ENCODE measurements at regions not wholly inside any gene's neighbourhood (a gene's known extent, or its start where the extent isn't known, plus 50 kb on each side); places are given as distances from the start of the nearest gene placed in this dataset.
A peak's percentile ranks its signal among the peaks of the same experiment; 100 is the strongest.
"Not testable (repeated sequence)": the region's sequence is repeated elsewhere in the genome, so short reads cannot be mapped to it uniquely, and the experiment has no call there.

DNA sequence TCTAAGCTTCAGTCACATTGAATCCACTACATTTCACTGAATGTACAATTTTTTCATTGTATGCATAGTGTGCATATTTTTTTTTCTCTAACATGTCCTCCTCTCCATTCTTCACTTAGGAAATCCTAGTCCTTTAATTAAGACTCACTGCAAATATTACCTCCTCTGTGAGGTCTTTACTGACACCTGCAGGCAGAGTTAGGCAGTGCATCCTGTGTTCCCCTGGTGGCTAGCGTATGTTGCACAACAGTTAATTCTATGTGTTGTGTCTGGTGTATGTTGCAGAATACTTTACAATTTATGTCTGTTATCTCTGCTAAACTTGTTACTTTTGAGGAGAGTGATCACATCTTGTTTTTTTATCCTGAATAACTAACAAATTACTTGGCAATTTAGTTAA lies 82.7 kb upstream of the NBPF20 start:
- not testable (repeated sequence) for H2AFZ ChIP-seq (ENCODE audit: low read length, unreplicated experiment); H3K4me1 ChIP-seq (ENCODE audit: control insufficient read depth, insufficient read depth, low read length, unreplicated experiment); H3K27ac ChIP-seq (ENCODE audit: low read depth, low read length); H3K36me3 ChIP-seq (ENCODE audit: insufficient read depth, low read length); H3K4me3 ChIP-seq (ENCODE audit: low read depth, low read length); H3K27me3 ChIP-seq (ENCODE audit: insufficient read depth, low read length); H3K79me2 ChIP-seq (ENCODE audit: control insufficient read depth, insufficient read depth, low read length, unreplicated experiment)

DNA sequence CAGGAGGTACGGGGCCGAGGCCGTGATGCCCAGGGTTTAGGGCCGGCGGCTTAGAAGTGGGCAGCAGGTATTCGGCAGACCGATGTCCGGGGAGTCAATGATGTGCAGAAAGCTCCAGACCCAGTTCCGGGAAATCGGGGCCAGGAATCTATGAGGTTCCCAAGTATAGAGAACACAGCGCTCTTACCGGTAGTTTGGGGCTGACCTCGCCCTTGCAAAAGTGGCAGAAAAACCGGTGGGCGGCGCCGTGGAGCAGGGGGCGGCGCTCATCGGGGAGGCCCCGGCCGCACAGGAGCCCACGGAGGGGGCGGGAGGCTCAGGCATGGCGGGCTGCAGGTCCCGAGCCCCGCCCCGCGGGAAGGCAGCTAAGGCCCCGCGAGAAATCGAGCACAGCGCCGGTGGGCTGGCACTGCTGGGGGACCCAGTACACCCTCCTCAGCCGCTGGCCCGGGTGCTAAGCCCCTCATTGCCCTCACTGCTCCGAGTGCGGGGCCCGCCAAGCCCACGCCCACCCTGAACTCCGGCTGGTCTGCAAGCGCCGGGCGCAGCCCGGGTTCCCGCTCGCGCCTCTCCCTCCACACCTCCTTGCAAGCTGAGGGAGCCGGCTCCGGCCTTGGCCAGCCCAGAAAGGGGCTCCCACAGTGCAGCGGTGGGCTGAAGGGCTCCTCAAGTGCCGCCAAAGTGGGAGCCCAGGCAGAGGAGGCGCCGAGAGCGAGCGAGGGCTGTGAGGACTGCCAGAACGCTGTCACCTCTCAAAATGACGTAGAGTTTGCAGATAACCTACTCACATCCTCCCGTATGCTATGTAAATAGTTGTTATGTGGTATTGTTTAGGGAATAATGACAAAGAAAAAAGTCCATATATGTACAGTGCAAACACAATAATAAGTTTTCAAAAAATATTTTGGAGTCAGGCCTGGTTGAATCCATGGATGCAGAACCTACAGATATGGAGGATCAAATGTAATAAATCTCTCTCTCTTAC lies 80.6 kb upstream of the NBPF20 start:
- not testable (repeated sequence) for H3K36me3 ChIP-seq (ENCODE audit: insufficient read depth, low read length)

DNA sequence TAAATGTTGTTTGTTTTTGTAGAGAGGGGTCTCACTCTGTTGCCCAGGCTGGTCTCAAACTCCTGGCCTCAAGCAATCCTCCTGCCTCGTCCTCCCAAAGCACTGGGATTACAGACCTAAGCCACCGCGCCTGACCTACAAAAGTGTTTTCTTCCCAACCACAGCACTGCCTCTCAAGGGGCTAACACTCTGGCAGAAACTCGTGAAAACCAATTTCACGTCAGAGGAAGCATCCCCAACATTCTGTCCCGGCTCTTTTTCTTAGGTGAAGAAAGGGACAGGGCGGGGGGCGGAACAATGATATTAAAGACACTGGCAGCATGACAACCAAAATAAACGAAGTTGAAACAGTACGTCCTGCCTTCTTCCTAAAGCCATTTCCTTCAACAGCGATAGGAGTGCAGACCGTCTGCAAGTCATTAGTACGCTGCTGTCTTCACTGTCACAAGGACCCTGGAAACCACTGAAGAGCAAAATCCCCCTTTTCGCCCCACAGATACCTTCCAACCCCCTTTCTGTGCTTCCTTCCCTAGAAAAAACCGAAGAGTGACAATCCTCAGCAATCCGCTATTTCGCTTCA lies 79.5 kb upstream of the NBPF20 start:
- H3K36me3 ChIP-seq (ENCODE audit: insufficient read depth, low read length); H3K4me3 ChIP-seq (ENCODE audit: low read depth, low read length); H3K4me1 ChIP-seq (ENCODE audit: control insufficient read depth, insufficient read depth, low read length, unreplicated experiment); H3K79me2 ChIP-seq (ENCODE audit: control insufficient read depth, insufficient read depth, low read length, unreplicated experiment); H2AFZ ChIP-seq (ENCODE audit: low read length, unreplicated experiment); H3K27me3 ChIP-seq (ENCODE audit: insufficient read depth, low read length); H3K27ac ChIP-seq (ENCODE audit: low read depth, low read length): not testable (repeated sequence)

More for the DNA sequence above, 80.6 kb upstream of the NBPF20 start:
- not testable (repeated sequence) for H2AFZ ChIP-seq (ENCODE audit: low read length, unreplicated experiment); H3K27ac ChIP-seq (ENCODE audit: low read depth, low read length); H3K27me3 ChIP-seq (ENCODE audit: insufficient read depth, low read length); H3K4me3 ChIP-seq (ENCODE audit: low read depth, low read length); H3K4me1 ChIP-seq (ENCODE audit: control insufficient read depth, insufficient read depth, low read length, unreplicated experiment); H3K79me2 ChIP-seq (ENCODE audit: control insufficient read depth, insufficient read depth, low read length, unreplicated experiment)

DNA sequence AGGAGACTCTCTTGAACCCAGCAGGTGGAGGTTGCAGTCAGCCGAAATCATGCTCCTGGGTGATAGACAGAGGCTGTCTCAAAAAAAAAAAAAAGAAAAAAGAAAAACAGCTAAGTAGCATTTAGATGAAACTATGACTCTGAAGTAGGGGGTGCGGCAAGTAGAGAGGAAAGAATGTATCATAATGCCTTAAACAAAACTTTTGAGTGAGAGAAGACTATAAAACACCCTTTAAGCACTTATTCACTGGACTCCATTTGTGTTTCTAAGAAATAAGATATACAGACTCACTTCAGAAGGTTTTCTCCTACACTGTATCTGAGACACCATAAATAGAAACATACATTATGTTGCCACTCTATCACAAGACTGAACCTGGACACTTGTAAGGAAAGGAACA lies 78.9 kb upstream of the NBPF20 start:
- not testable (repeated sequence) for H2AFZ ChIP-seq (ENCODE audit: low read length, unreplicated experiment); H3K36me3 ChIP-seq (ENCODE audit: insufficient read depth, low read length); H3K79me2 ChIP-seq (ENCODE audit: control insufficient read depth, insufficient read depth, low read length, unreplicated experiment); H3K27ac ChIP-seq (ENCODE audit: low read depth, low read length); H3K27me3 ChIP-seq (ENCODE audit: insufficient read depth, low read length); H3K4me3 ChIP-seq (ENCODE audit: low read depth, low read length); H3K4me1 ChIP-seq (ENCODE audit: control insufficient read depth, insufficient read depth, low read length, unreplicated experiment)

DNA sequence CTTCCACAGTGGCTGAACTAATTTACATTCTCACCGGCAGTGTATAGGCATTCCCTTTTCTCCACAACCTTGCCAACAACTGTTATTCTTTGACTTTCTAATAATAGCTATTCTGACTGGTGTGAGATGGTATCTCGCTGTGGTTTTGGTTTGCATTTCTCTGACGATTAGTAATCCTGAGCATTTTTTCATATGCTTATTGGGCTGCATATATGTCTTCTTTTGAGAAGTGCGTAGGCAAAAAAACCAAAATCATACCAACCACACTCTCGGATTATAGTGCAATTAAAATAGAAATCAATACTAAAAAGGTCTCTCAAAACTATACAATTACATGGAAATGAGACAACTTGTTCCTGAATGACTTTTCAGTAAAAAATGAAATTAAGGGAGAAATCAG lies 74.8 kb upstream of the NBPF20 start:
- not testable (repeated sequence) for H3K79me2 ChIP-seq (ENCODE audit: control insufficient read depth, insufficient read depth, low read length, unreplicated experiment); H3K36me3 ChIP-seq (ENCODE audit: insufficient read depth, low read length); H2AFZ ChIP-seq (ENCODE audit: low read length, unreplicated experiment); H3K4me1 ChIP-seq (ENCODE audit: control insufficient read depth, insufficient read depth, low read length, unreplicated experiment); H3K27me3 ChIP-seq (ENCODE audit: insufficient read depth, low read length); H3K27ac ChIP-seq (ENCODE audit: low read depth, low read length); H3K4me3 ChIP-seq (ENCODE audit: low read depth, low read length)

DNA sequence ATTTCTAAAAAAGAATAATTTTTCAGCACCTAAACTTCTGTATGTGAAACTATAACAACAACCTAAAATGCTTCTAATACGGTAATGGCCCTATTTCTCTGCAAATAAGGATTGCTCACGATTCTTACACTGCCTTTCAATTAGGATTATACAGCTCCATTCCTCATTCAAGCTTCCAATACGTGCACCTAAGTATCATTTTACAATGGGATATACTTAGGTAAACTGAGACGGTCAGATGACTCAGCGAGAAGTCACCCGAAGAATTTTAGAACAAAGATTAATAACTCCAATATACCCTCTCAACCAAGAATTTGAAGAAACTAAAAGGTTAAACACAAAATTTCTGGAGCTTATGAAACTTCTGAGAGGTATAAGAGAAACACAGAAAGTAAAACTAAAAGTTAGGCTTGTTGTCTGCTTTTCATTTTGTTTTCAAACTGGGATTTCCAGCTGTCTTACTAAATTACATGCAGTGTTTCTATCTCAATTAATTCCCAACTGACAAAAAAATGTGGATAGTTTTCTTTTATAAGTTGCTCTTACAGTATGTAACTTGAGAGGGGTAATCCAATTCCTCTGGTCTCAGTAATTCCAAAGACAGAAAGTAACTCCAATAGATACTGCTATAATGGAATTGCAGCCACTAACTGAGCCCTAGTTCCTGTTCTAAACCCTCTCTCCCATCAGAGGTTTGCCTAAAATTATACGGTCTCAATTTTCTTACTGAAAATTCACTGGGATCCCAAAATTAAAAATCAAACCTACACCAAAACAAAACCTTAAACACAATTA lies 69.9 kb upstream of the NBPF20 start:
- not testable (repeated sequence) for H3K27ac ChIP-seq (ENCODE audit: low read depth, low read length); H3K36me3 ChIP-seq (ENCODE audit: insufficient read depth, low read length); H3K4me1 ChIP-seq (ENCODE audit: control insufficient read depth, insufficient read depth, low read length, unreplicated experiment); H2AFZ ChIP-seq (ENCODE audit: low read length, unreplicated experiment); H3K79me2 ChIP-seq (ENCODE audit: control insufficient read depth, insufficient read depth, low read length, unreplicated experiment); H3K27me3 ChIP-seq (ENCODE audit: insufficient read depth, low read length); H3K4me3 ChIP-seq (ENCODE audit: low read depth, low read length)

DNA sequence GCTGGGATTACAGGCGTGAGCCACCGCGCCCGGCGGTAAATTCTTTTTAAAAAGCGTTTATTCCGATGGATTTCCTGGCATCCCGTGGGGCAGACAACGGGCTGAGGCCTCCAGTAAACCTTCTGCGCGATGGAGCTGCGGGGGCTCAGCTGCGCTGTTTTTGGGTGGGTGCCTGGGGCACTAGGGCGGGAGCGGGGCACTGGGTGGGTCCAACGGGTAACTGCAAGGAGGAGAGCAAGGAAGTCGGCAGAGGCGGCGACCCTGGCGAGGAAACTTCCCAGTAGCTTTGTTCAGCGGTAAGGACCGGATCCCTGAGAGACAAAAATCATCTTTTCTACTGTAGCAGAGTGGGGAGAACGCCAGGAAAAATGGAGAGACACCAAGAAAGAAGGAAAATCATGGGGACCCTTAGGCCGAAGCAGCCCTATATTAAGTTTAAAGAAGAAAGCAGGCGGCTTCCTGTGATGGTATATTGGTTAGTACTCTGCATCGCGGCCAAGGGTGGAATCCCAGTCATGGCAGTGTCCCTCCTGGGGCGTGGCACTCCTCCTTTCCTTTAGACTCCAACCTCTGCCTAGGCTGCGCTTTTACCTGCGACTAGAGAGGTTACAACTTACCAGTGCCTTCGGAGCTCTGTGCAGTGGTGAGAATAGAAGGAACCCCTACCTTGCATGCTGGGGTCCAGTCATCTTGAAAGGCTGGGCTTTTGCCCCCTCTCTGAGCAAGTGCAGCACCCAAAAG lies 63.0 kb upstream of the NBPF20 start:
- not testable (repeated sequence) for H2AFZ ChIP-seq (ENCODE audit: low read length, unreplicated experiment)

DNA sequence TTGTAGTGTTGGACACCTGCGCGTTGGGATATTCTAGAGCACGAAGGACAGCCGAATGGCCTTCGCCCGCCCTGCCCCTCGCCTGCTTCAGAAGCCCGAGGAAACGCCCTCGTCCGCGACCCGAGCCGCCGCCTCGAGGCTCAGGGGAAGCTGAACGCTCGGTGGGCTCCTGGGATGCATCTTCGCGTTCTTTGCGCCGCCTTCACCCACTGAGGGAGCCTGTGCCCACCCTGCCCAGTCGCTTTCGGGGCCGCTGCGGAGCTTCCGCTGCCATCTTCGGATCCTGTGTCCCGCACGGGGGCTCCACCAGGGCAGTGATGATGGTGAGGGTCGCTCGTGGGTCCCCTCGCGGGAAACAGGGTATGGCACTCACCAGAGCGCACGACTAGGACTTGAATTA lies 61.8 kb upstream of the NBPF20 start:
- H3K27ac ChIP-seq (ENCODE audit: low read depth, low read length); H3K36me3 ChIP-seq (ENCODE audit: insufficient read depth, low read length); H2AFZ ChIP-seq (ENCODE audit: low read length, unreplicated experiment); H3K4me1 ChIP-seq (ENCODE audit: control insufficient read depth, insufficient read depth, low read length, unreplicated experiment); H3K27me3 ChIP-seq (ENCODE audit: insufficient read depth, low read length); H3K79me2 ChIP-seq (ENCODE audit: control insufficient read depth, insufficient read depth, low read length, unreplicated experiment): not testable (repeated sequence)
- peak overlapping the region; percentile 74 for H3K4me3 ChIP-seq (ENCODE audit: low read depth, low read length)

More for the DNA sequence above, 63.0 kb upstream of the NBPF20 start:
- H3K36me3 ChIP-seq (ENCODE audit: insufficient read depth, low read length); H3K4me1 ChIP-seq (ENCODE audit: control insufficient read depth, insufficient read depth, low read length, unreplicated experiment); H3K79me2 ChIP-seq (ENCODE audit: control insufficient read depth, insufficient read depth, low read length, unreplicated experiment); H3K27me3 ChIP-seq (ENCODE audit: insufficient read depth, low read length); H3K27ac ChIP-seq (ENCODE audit: low read depth, low read length): not testable (repeated sequence)
- H3K4me3 ChIP-seq (ENCODE audit: low read depth, low read length), result peak overlapping the region; percentile 74; the same call in 1 of the 2 replicates

DNA sequence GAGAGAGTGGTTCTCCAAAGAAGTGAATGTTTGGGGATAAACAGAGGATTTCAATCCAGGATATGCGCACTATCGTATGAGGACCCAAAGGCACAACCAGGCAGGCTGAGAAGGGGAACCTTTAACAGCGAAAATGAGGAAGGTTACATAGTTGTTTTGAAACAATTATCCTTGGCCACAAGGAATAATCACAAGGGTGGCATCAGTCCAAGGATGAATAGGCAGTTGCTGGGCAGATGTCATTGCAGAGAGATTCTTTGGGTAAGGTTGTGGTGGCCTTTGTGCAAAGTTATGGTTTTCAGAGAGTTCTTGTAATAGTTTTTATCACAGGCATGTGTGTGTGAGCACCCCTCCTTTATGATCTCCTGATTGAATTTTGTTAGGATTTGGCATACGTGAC lies 58.9 kb upstream of the NBPF20 start:
- not testable (repeated sequence) for H3K27me3 ChIP-seq (ENCODE audit: insufficient read depth, low read length); H3K4me1 ChIP-seq (ENCODE audit: control insufficient read depth, insufficient read depth, low read length, unreplicated experiment); H3K36me3 ChIP-seq (ENCODE audit: insufficient read depth, low read length); H3K79me2 ChIP-seq (ENCODE audit: control insufficient read depth, insufficient read depth, low read length, unreplicated experiment); H3K4me3 ChIP-seq (ENCODE audit: low read depth, low read length); H2AFZ ChIP-seq (ENCODE audit: low read length, unreplicated experiment); H3K27ac ChIP-seq (ENCODE audit: low read depth, low read length)

DNA sequence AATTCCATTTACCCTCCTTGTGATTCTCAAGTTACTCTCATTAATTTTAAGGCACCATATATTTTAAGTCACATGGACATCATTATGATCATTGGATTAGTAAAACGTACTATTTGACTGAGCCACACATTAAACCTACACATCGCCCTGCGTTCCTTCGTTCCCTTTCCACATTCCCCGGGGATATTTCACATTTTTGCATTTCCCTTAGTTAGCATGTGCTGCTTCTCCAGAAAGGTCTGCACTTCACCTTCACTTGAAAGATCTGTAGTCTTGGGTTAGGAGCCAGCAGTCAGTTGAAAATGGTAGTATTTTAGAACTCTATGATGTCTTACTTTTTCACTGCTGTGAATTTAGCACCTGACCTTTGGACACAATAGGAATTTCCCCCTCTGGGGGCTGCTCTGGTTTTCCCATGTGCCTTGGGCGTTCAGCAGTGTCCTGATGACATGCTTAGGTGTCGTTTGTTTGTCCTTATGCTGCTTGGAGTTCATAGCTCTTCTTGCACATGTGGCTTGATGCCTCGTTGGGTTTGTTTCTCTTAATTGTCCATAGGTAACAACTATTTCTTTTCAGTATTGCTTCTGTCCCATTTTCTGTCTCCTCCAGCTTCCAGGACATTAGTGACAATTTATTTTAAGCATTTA lies 56.9 kb upstream of the NBPF20 start:
- H2AFZ ChIP-seq (ENCODE audit: low read length, unreplicated experiment); H3K27ac ChIP-seq (ENCODE audit: low read depth, low read length); H3K79me2 ChIP-seq (ENCODE audit: control insufficient read depth, insufficient read depth, low read length, unreplicated experiment); H3K4me1 ChIP-seq (ENCODE audit: control insufficient read depth, insufficient read depth, low read length, unreplicated experiment); H3K4me3 ChIP-seq (ENCODE audit: low read depth, low read length); H3K36me3 ChIP-seq (ENCODE audit: insufficient read depth, low read length); H3K27me3 ChIP-seq (ENCODE audit: insufficient read depth, low read length): not testable (repeated sequence)

Measured in ACC112 (cell line).